ENCODE measurements at regions not wholly inside any gene's neighbourhood (a gene's known extent, or its start where the extent isn't known, plus 50 kb on each side); places are given as distances from the start of the nearest gene placed in this dataset.

- CTCF ChIA-PET = no interaction called here
- peaks cover 0 to 3% of the 10 kb centered on the region in 2 donors for H3K27me3 Mint-ChIP-seq
Observed at GRCh38 chr4:125736057-125736456, 421.3 kb downstream of the FAT4 start.

DNA sequence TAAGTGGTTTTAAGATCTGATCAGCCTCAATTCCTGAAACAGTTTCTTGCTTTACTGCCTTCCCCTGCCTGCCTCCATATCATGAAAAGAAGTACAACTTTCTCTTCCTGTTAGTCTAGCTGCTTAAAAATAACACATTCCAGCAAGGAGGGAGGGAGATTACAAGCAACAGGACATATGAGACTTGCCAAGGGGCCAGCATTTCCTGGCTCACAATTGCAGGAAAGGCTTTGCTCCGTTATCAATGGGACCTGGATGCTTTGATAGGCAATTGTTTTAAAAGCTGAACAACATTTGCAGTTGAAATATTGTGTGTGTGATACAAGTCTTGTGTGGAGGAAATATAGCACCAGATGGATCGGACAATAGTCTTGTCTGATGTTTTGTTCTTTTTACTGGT is 425.0 kb downstream of the FAT4 start:
- Mint-ChIP-seq H3K9me3 (peaks cover 4 to 12% (median 9%) of the 10 kb centered on the region in 5 donors), H3K27me3 (no peaks in the 10 kb centered on the region), H3K4me1 (no peaks in the 10 kb centered on the region), H3K36me3 (no peaks in the 10 kb centered on the region), H3K4me3 (no peak overlapping the region), H3K27ac (no peak overlapping the region)
- H3K4me1 ChIP-seq (ENCODE audit: insufficient read depth, low read length) = no peaks in the 10 kb centered on the region
- no peaks in the 10 kb centered on the region for H3K27me3 ChIP-seq (ENCODE audit: insufficient read depth, low read length, poor library complexity, severe bottlenecking)
- H3K27ac ChIP-seq (ENCODE audit: low read depth, low read length) = no peak overlapping the region
- no peaks in the 10 kb centered on the region for H3K36me3 ChIP-seq (ENCODE audit: insufficient read depth, low read length)
- H3K9me3 ChIP-seq (ENCODE audit: low read length) = no peaks in the 10 kb centered on the region
- DNase-seq = no peak
- CTCF ChIA-PET = no interaction called here
- POLR2A ChIA-PET = no interaction called here
- H3K4me3 ChIP-seq (ENCODE audit: low read length) = no peak overlapping the region

More at GRCh38 chr4:125736057-125736456, 421.3 kb downstream of the FAT4 start:
- Histone ChIP-seq H3K9me3 (ENCODE audit: low read length) (no peaks in the 10 kb centered on the region), H3K4me3 (ENCODE audit: low read length) (no peak overlapping the region), H3K27ac (ENCODE audit: low read depth, low read length) (no peak overlapping the region), H3K4me1 (ENCODE audit: insufficient read depth, low read length) (no peaks in the 10 kb centered on the region), H3K36me3 (ENCODE audit: insufficient read depth, low read length) (no peaks in the 10 kb centered on the region), H3K27me3 (ENCODE audit: insufficient read depth, low read length, poor library complexity, severe bottlenecking) (no peaks in the 10 kb centered on the region)
- Mint-ChIP-seq H3K9me3 (peaks cover 0 to 15% (median 6%) of the 10 kb centered on the region in 5 donors), H3K27ac (no peak overlapping the region), H3K4me3 (no peak overlapping the region), H3K4me1 (no peaks in the 10 kb centered on the region), H3K36me3 (no peaks in the 10 kb centered on the region)
- no peak for DNase-seq
- POLR2A ChIA-PET = no interaction called here

- Mint-ChIP-seq H3K27me3 (no peaks in the 10 kb centered on the region), H3K36me3 (no peaks in the 10 kb centered on the region), H3K4me3 (no peak overlapping the region), H3K27ac (no peak overlapping the region), H3K4me1 (no peaks in the 10 kb centered on the region), H3K9me3 (peaks cover 4 to 17% (median 6%) of the 10 kb centered on the region in 5 donors)
- Histone ChIP-seq H3K27ac (ENCODE audit: low read depth, low read length) (no peak overlapping the region), H3K27me3 (ENCODE audit: insufficient read depth, low read length, poor library complexity, severe bottlenecking) (no peaks in the 10 kb centered on the region), H3K4me1 (ENCODE audit: insufficient read depth, low read length) (no peaks in the 10 kb centered on the region), H3K4me3 (ENCODE audit: low read length) (no peak overlapping the region), H3K36me3 (ENCODE audit: insufficient read depth, low read length) (no peaks in the 10 kb centered on the region), H3K9me3 (ENCODE audit: low read length) (no peaks in the 10 kb centered on the region)
- CTCF ChIA-PET = no interaction called here
- no peak for DNase-seq
- POLR2A ChIA-PET = no interaction called here
Observed at GRCh38 chr4:125741825-125742452, 427.2 kb downstream of the FAT4 start.

DNA sequence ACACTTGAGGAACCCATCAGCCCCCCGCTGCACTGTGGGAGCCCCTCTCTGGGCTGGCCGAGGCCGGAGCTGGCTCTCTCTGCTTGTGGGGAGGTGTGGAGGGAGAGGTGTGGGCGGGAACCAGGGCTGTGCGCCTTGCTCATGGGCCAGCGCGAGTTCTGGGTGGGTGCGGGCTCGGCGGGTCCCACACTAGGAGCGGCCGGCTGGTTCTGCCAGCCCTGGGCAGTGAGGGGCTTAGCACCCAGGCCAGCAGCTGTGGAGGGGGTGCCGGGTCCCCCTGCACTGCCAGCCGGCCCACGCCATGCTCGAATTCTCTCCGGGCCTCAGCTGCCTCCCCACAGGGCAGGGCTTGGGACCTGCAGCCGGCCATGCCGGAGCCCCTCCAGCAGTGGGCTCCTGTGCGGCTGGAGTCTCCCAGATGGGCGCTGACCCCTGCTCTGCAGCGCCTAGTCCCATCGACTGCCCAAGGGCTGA is 430.2 kb downstream of the FAT4 start:
- POLR2A ChIA-PET = no interaction called here
- no peak overlapping the region for H3K27ac Mint-ChIP-seq
- H3K27ac ChIP-seq (ENCODE audit: low read depth, low read length) = no peak overlapping the region
- no peaks in the 10 kb centered on the region for H3K36me3 ChIP-seq (ENCODE audit: insufficient read depth, low read length)
- H3K36me3 Mint-ChIP-seq = no peaks in the 10 kb centered on the region
- H3K27me3 Mint-ChIP-seq = no peaks in the 10 kb centered on the region
- no peaks in the 10 kb centered on the region for H3K4me1 ChIP-seq (ENCODE audit: insufficient read depth, low read length)
- no peaks in the 10 kb centered on the region for H3K9me3 ChIP-seq (ENCODE audit: low read length)
- CTCF ChIA-PET = no interaction called here
- H3K4me1 Mint-ChIP-seq = no peaks in the 10 kb centered on the region
- H3K4me3 ChIP-seq (ENCODE audit: low read length) = no peak overlapping the region
- no peaks in the 10 kb centered on the region for H3K27me3 ChIP-seq (ENCODE audit: insufficient read depth, low read length, poor library complexity, severe bottlenecking)
- H3K9me3 Mint-ChIP-seq = peaks cover 3 to 26% (median 11%) of the 10 kb centered on the region in 5 donors
- no peak overlapping the region for H3K4me3 Mint-ChIP-seq
- DNase-seq = no peak

- Mint-ChIP-seq H3K27ac (no peak overlapping the region), H3K4me3 (no peak overlapping the region), H3K9me3 (peaks cover 8 to 23% (median 11%) of the 10 kb centered on the region in 5 donors), H3K4me1 (no peaks in the 10 kb centered on the region), H3K36me3 (no peaks in the 10 kb centered on the region), H3K27me3 (no peaks in the 10 kb centered on the region)
- H3K4me1 ChIP-seq (ENCODE audit: insufficient read depth, low read length) = no peaks in the 10 kb centered on the region
- ChIA-PET POLR2A (no interaction called here), CTCF (no interaction called here)
- no peak overlapping the region for H3K4me3 ChIP-seq (ENCODE audit: low read length)
- no peaks in the 10 kb centered on the region for H3K36me3 ChIP-seq (ENCODE audit: insufficient read depth, low read length)
- DNase-seq = no peak
- H3K27me3 ChIP-seq (ENCODE audit: insufficient read depth, low read length, poor library complexity, severe bottlenecking) = no peaks in the 10 kb centered on the region
- no peak overlapping the region for H3K27ac ChIP-seq (ENCODE audit: low read depth, low read length)
- no peaks in the 10 kb centered on the region for H3K9me3 ChIP-seq (ENCODE audit: low read length)
Observed at GRCh38 chr4:125749354-125749753, 434.6 kb downstream of the FAT4 start.

GRCh38 chr4:125750399-125750798 is 435.6 kb downstream of the FAT4 start:
- ChIA-PET CTCF (no interaction called here), POLR2A (no interaction called here)
- no peak overlapping the region for H3K4me3 Mint-ChIP-seq
- Histone ChIP-seq H3K4me1 (ENCODE audit: insufficient read depth, low read length) (no peaks in the 10 kb centered on the region), H3K27me3 (ENCODE audit: insufficient read depth, low read length, poor library complexity, severe bottlenecking) (no peaks in the 10 kb centered on the region), H3K27ac (ENCODE audit: low read depth, low read length) (no peak overlapping the region), H3K9me3 (ENCODE audit: low read length) (no peaks in the 10 kb centered on the region), H3K4me3 (ENCODE audit: low read length) (no peak overlapping the region), H3K36me3 (ENCODE audit: insufficient read depth, low read length) (no peaks in the 10 kb centered on the region)
- H3K27ac Mint-ChIP-seq = no peak overlapping the region
- no peaks in the 10 kb centered on the region for H3K4me1 Mint-ChIP-seq
- H3K27me3 Mint-ChIP-seq = no peaks in the 10 kb centered on the region
- peaks cover 8 to 23% (median 11%) of the 10 kb centered on the region in 5 donors for H3K9me3 Mint-ChIP-seq
- no peaks in the 10 kb centered on the region for H3K36me3 Mint-ChIP-seq
- DNase-seq = no peak

DNA sequence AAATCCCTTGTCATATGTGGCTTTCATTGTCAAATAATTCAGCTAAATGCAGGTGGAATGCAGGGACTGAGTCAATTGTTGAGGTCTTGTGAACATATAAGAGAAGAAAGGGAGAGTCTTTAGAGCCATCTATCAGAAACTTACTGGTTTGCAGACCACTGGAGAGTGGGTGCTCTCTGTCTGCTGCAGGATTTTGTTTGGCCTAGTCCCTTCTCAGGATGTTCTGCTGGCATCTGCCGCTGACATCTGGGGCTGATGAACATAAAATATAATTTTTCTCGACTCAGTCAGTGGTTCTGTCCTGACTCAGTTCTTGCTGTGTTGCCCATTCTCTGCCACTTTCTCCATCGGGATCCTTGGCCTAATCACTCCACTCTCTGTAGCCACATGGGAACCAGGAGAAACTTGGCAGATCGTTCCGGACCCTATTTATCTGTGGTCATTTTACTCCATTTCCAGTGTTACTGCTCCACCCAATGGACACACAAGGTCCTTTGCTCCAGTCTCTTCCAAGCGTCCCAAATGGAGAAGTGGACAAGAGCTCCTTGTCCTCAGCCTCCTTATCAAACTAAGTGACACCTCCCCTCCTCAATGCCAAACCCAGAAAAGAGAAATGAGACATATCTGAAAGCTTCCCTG is 436.2 kb downstream of the FAT4 start:
- POLR2A ChIA-PET = no interaction called here

DNA sequence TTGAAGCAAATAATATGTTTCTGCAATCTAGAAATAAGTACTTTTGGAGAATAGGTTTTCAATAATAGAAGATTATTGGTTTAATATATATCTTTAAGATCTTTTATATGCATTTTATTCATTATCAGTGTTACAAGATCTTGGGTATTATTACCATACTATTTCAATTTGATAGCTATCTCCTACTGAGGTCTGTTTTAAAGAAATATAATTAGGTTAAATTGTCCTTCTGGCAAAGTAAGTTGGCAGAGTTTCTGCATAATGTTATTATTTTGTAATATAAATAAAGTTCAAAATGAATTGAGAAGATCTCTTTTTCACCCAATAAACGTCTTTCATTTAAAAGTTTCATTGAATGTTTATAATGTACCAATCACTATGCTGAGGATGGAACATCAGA is 443.7 kb downstream of the FAT4 start:
- no peak for DNase-seq
- POLR2A ChIA-PET = no interaction called here

More for the DNA sequence above, 436.2 kb downstream of the FAT4 start:
- Histone ChIP-seq H3K4me3 (ENCODE audit: low read length) (no peak overlapping the region), H3K27ac (ENCODE audit: low read depth, low read length) (no peak overlapping the region), H3K9me3 (ENCODE audit: low read length) (no peaks in the 10 kb centered on the region), H3K4me1 (ENCODE audit: insufficient read depth, low read length) (no peaks in the 10 kb centered on the region), H3K27me3 (ENCODE audit: insufficient read depth, low read length, poor library complexity, severe bottlenecking) (no peaks in the 10 kb centered on the region), H3K36me3 (ENCODE audit: insufficient read depth, low read length) (no peaks in the 10 kb centered on the region)
- Mint-ChIP-seq H3K27me3 (no peaks in the 10 kb centered on the region), H3K27ac (no peak overlapping the region), H3K36me3 (no peaks in the 10 kb centered on the region), H3K4me3 (no peak overlapping the region), H3K4me1 (no peaks in the 10 kb centered on the region), H3K9me3 (peaks cover 6 to 26% (median 11%) of the 10 kb centered on the region in 5 donors)
- CTCF ChIA-PET = no interaction called here
- DNase-seq = no peak

More for the DNA sequence above, 443.7 kb downstream of the FAT4 start:
- Mint-ChIP-seq H3K27ac (no peak overlapping the region), H3K4me1 (no peaks in the 10 kb centered on the region), H3K9me3 (peaks cover 0 to 6% (median 0%) of the 10 kb centered on the region in 5 donors), H3K4me3 (no peak overlapping the region), H3K27me3 (no peaks in the 10 kb centered on the region), H3K36me3 (no peaks in the 10 kb centered on the region)
- H3K36me3 ChIP-seq (ENCODE audit: insufficient read depth, low read length) = no peaks in the 10 kb centered on the region
- no peaks in the 10 kb centered on the region for H3K27me3 ChIP-seq (ENCODE audit: insufficient read depth, low read length, poor library complexity, severe bottlenecking)
- H3K9me3 ChIP-seq (ENCODE audit: low read length) = no peaks in the 10 kb centered on the region
- CTCF ChIA-PET = no interaction called here
- no peak overlapping the region for H3K4me3 ChIP-seq (ENCODE audit: low read length)
- H3K4me1 ChIP-seq (ENCODE audit: insufficient read depth, low read length) = no peaks in the 10 kb centered on the region
- no peak overlapping the region for H3K27ac ChIP-seq (ENCODE audit: low read depth, low read length)
